ENCODE measurements at regions not wholly inside any gene's neighbourhood (a gene's known extent, or its start where the extent isn't known, plus 50 kb on each side); places are given as distances from the start of the nearest gene placed in this dataset.

DNA sequence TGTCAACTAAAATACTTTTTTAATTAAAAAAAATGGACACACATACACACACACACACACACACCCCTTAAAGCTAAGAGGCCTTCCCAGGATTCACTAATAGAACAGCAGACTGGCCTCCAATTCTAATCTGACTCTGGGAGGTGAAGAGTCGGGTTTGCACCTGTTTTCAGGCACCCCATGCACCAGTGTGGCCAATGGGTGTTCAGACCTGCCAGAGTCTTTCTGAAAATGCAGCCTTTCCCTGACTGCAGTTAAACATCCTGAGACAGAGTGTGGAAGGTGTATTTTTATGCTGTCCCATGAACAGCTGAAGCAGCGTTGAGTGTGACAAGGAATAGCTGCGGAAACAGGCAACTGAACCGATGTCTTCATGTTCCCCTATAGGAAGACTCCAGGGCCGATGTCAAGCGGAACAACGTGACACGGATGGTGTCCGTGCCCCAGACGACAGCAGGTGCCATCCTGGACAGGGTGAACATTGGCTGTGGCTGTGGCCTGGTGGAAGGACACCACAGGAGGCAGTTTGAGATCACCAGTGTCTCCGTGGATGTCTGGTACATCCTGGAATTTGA lies 74.6 kb upstream of the LYZL2 start:
- no peak for TF ChIP-seq EZH2 (IDR thresholded peaks at IDR 0.05; ENCODE audit: insufficient read depth, low read length)
- TF ChIP-seq, protein P1, sequence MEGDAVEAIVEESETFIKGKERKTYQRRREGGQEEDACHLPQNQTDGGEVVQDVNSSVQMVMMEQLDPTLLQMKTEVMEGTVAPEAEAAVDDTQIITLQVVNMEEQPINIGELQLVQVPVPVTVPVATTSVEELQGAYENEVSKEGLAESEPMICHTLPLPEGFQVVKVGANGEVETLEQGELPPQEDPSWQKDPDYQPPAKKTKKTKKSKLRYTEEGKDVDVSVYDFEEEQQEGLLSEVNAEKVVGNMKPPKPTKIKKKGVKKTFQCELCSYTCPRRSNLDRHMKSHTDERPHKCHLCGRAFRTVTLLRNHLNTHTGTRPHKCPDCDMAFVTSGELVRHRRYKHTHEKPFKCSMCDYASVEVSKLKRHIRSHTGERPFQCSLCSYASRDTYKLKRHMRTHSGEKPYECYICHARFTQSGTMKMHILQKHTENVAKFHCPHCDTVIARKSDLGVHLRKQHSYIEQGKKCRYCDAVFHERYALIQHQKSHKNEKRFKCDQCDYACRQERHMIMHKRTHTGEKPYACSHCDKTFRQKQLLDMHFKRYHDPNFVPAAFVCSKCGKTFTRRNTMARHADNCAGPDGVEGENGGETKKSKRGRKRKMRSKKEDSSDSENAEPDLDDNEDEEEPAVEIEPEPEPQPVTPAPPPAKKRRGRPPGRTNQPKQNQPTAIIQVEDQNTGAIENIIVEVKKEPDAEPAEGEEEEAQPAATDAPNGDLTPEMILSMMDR (IDR thresholded peaks at IDR 0.05; ENCODE audit: insufficient read depth, low read depth, low read length), result no peak

All from astrocyte (in vitro differentiated cells and primary cell).